ENCODE measurements at regions not wholly inside any gene's neighbourhood (a gene's known extent, or its start where the extent isn't known, plus 50 kb on each side); places are given as distances from the start of the nearest gene placed in this dataset.

- no peak for DNase-seq
These were observed 826.1 kb downstream of the TBC1D22A start for GRCh38 chr22:47588578-47588960.

DNA sequence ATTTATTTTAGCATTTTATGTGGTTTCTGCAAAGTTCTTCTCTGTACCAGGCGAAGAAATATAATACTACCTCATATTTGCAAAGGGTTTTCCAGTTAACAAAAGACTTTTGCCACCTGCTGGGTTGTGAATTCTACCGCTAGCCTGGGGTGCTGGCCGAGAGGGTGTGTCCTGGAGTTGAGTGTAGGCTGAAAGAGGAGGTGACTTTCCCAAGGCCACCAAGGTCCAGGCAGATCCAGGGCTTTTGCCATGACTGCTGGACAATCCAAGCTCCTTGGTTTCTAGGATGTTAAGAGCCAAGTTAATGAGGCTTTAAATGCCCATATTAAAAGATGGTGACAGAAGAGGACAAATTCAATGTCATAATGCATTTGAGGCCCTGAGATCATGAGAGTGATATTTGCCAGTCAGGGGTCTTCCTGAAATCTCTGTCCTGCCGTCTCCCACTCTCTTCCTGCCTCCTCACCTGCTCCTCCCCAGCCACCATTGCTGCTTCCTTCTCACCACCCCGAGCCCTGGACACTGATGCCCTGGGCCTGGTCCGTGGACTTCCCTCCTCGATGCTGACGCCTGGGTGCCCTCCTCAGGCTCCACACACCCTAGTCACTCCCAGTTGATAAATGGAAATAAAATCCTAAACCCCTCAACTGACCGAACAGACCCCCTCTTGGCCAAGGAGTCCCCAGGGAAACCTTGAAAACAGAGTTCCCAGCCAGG lies 825.6 kb downstream of the TBC1D22A start:
- no peak for DNase-seq

GRCh38 chr22:47587361-47587760 lies 824.9 kb downstream of the TBC1D22A start:
- DNase-seq = no peak

DNA sequence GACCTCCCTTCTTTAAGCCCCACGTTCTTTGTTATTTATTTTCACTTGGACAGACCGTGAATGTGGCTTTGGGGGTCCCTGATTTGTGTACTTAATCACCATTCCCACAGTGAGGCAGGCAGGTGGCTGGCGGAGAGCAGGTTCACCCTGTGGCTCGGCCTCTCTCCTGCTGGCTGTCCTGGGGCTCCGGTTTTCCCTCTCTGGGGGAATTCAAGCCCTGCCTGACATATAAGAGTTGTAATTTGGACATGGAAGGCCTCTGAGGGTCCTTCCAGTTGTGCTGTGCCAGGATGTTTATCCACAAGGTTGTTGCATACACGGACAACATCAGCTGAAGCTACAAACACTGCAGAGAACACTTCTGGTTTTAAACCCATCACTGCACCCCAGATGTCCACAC lies 824.5 kb downstream of the TBC1D22A start:
- DNase-seq = no peak

GRCh38 chr22:47586038-47586437 lies 823.6 kb downstream of the TBC1D22A start:
- DNase-seq = no peak

DNA sequence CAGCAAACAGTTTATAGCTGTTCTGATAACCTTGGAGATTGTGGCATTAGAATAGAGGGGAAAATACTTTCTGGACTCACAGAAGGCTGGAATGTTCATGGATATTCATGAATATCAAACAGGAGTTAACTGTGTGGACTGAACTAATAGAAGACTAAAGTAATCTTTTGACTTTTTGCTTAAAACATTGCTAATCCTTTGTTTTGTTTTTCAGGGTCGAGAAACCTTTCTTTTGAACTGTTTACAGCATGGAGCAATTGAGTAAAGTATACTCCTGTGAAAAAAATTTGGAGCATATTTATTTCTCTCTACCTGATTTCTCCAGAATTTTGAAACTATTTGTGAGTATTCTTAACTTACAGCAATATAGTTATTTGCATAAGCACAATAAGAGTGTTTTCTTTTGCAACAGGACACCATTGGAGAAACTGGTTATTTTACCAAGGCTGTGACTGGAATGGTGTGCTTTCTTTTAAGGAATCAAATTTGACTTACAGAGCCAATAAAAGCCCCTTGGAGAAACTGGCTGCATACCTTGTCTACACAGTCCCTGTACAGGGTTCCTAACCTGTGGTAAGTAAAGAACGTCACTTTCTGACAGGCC lies 821.6 kb downstream of the TBC1D22A start:
- no peak for DNase-seq

DNA sequence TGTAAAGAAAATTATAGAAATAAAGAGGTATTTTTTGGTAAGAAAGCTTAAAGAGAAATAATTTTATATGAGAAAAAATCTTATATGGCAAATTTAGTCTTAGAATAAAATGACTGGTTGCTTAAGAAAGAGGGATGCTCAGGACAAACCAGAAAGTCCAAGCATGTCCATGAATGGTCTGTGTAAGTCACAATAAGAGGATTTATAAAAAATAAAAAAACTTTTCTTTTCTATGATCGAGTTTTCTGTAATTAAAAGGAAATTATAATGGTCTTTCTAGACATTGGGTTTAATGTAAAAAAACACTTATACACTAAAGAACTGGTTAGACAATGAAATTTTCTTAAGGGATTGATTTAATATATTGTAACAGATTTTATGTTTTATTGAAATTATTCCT lies 819.6 kb downstream of the TBC1D22A start:
- DNase-seq = no peak

- no peak for DNase-seq
These were observed 817.7 kb downstream of the TBC1D22A start for GRCh38 chr22:47580121-47580520.

- no peak for DNase-seq
These were observed 814.5 kb downstream of the TBC1D22A start for GRCh38 chr22:47576908-47577307.

DNA sequence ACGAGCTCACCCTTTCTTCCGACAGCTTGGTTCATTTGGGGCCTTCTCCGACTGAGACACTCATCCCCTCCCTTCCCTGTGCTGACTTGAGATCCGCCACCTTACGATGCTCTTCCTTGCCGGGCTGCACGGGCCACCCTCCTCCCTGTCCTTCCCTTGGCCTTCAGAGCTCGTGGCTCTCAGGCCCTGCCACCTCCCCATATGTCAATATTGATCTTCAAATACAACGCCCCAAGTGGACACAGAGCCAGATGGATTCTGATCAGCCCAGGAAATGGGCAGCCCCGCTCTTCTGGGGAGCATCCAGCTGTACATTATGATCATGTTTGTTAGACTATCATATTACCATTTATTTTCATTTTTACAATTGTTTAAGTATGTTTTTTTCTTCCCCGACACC lies 812.8 kb downstream of the TBC1D22A start:
- DNase-seq = no peak

- DNase-seq = no peak
These were observed 812.1 kb downstream of the TBC1D22A start for GRCh38 chr22:47574556-47574955.

- DNase-seq = no peak
These were observed 810.7 kb downstream of the TBC1D22A start for GRCh38 chr22:47573141-47573540.

DNA sequence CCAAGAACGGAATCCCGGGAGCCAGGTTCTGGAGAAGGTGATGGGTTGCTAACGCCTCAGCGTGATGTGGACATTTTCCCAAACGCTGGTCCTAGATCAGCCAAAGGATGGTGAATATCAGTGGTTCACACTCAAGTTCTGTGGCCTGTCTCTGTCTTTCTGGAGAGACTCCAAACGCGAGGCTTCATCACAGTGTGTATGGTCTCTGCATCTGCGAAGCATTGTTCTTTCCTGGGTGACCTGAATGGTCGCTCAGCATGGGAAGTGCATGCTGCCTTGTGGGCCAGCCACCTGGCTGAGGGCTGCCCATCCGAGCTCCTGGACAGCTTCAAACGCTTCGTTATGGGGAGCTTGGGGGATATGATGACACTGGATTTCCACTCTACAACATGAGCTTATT lies 810.0 kb downstream of the TBC1D22A start:
- no peak for DNase-seq

DNA sequence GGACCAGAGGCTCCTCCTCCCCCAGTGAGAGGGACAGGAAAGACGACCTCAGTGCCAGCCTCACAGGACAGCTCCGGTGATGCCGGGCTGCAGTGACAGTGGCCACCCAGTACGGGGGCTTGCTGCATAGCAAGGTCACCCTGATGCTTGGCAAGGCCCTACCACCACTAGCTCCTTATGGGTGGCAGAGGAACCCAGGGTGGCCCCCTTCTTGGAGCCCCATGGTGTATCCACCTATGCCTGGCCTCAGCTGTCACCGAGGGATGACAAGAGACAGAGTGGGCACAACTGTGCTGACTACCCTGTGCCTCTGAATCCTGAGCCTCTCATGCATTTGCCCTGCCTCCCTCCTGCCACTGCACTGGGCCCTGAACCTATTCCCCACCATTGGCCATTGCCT lies 809.2 kb downstream of the TBC1D22A start:
- peak; percentile 33 for DNase-seq

GRCh38 chr22:47570851-47571250 lies 808.4 kb downstream of the TBC1D22A start:
- DNase-seq = no peak

- DNase-seq = no peak
These were observed 807.8 kb downstream of the TBC1D22A start for GRCh38 chr22:47570300-47570685.

- no peak for DNase-seq
These were observed 807.2 kb downstream of the TBC1D22A start for GRCh38 chr22:47569389-47570299.

- DNase-seq = no peak
These were observed 806.2 kb downstream of the TBC1D22A start for GRCh38 chr22:47568700-47569099.

DNA sequence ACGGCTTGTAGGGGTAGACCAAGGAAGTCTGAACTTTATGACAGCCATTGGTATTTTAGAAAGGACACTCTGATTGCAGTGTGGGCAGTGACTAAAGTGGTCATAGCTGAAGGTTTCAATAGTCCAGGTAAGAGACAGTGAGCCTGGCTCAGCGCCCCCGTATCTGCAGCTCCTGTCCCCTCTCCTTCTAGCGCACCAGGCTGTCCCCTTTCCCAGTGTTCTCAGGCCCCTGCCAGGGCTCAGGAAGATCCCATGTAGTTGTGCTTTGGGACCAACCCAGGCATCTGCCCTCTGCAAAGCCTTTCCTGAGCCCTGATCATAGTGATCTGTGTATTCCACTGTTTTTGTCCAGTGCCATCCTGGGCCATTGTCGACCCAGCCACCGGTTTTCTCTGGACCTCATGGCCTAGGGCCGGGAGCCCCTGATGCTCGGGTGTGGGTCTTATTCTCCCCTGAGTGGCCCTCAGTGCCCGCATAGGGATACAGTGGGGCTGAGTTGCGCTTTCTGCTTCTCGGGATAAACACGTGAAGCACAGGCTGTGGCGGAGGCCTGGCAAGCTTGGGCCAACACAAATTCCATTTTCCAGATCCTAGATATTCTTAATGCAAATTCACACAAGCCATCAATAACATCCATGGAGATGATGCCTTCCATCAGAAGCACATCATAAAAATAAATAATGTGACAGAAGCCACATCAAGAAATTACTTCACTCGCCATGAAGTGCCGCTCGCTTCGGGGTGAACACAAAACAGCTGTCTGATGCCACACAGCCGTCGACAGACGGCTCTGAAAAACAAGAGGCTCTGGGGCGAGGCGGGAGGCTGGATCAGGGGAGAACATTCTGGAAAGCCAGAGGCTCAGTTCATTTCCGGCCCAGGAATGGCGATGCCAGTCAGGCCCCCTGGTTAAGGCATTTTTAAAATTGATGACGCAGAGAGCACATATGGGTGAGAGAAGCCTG lies 805.0 kb downstream of the TBC1D22A start:
- peak; percentile 35 for DNase-seq

DNA sequence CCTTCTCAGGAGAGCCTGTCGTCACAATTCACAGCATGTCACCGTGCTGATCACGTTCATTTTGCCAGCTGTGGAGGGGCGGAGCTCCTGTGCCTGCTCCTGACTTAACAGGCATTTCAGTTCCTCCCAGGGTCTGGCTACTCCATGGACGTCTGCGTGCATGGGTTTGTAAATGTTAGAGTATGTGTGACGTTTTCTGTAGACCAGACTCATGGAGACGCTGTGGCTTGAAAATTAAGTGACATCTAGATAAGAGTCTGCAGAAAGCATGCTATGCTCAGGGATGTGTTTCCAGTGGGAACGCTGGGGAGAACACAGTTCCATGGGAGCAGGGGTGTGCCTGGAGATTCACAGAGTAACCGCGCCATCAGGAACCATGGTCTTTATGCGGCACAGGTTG lies 804.0 kb downstream of the TBC1D22A start:
- peak; percentile 7 for DNase-seq

GRCh38 chr22:47565607-47566006 lies 803.2 kb downstream of the TBC1D22A start:
- DNase-seq = peak; percentile 3

DNA sequence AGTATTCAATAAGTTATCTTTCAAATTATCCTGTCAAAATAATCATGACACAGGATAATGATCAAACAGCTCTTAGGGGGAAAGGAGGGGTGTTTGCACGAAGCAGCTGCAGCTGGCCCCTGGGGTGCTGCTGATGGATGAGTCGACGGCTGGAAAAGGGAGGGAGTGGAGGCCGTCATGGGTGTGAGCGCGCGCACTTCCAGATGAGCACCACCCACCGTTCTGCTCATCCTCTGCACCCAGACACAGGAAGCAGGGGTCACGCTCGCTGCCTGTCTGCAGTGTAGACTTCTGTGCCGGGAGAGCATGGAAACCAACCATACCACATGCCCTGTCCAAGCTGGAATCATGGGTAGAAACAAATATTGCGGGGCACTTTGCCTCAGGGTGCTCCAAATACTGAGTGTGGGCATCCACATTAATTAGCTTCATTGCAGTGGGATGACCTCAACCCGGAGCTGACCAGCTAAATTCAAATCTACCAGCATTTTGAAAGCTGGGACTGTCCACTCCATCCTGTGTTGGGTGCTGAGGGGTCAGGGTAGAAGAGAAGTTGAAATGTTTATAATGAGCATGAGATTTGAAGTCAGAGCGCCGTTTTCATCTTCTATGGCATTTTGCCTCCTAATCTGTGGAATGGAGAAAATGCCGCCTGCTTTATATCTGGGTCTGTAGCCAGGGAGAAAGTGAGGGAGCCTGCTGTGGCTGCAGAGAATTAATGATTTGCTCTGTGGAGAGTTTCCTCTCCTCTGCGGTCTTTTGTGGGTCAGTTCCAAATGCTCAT lies 802.4 kb downstream of the TBC1D22A start:
- peak; percentile 1 for DNase-seq
